Right lobe of liver (tissue), 6 donors: ENCODE measurements at regions not wholly inside any gene's neighbourhood (a gene's known extent, or its start where the extent isn't known, plus 50 kb on each side); places are given as distances from the start of the nearest gene placed in this dataset.
"Not testable (repeated sequence)": the region's sequence is repeated elsewhere in the genome, so short reads cannot be mapped to it uniquely, and the experiment has no call there.

Source experiments
- ATAC-seq, 4 donors: fragments of 200-7000 bp; cut with Tn5 transposase; one replicate each; pipeline ENCODE4 v1.9.1; 2020; ENCODE audit warnings: mild to moderate bottlenecking in 4 of 4, moderate library complexity in 4 of 4
- DNase-seq, 3 donors: peaks; one replicate each; pipeline ENCODE4 v3.0.0-alpha.2; 2020
- H3K27ac ChIP-seq, 3 donors: fragments of 200-600 bp; one replicate each; pipeline ENCODE4 v1.8.0; 2022
- H3K27me3 ChIP-seq, 2 donors: fragments of 200-600 bp; one replicate each; pipeline ENCODE4 v1.8.0; 2022
- H3K36me3 ChIP-seq, 4 donors: fragments of 200-600 bp; sonication (generic) in 1 of 4; one replicate each; pipeline versions ENCODE4 v1.5.1 to v1.8.0; 2017 to 2022; ENCODE audit warnings: control low read depth in 1 of 4
- H3K4me1 ChIP-seq, 4 donors: fragments of 200-600 bp; sonication (generic) in 1 of 4; one replicate each; pipeline versions ENCODE4 v1.5.1 to v1.8.0; 2017 to 2022; ENCODE audit warnings: control low read depth in 1 of 4
- H3K4me3 ChIP-seq, 3 donors: fragments of 200-600 bp; one replicate each; pipeline ENCODE4 v1.8.0; 2022
- H3K9me3 ChIP-seq, 4 donors: fragments of 200-600 bp; sonication (generic) in 1 of 4; one replicate each; pipeline versions ENCODE4 v1.5.1 to v1.8.0; 2017 to 2022; ENCODE audit warnings: control low read depth in 1 of 4
- CTCF ChIP-seq, 4 donors: fragments of 200-600 bp in 3 of 4; fragments of 450-650 bp in 1 of 4; IDR thresholded peaks; one replicate each; pipeline versions ENCODE4 v1.5.1 to v1.8.0; 2016 to 2022; ENCODE audit warnings: antibody characterized with exemption in 4 of 4, mild to moderate bottlenecking in 2 of 4
- POLR2A ChIP-seq: fragments of 450-650 bp; IDR thresholded peaks from one replicate; pipeline ENCODE4 v1.6.1; 2017; ENCODE audit warnings: antibody characterized with exemption, mild to moderate bottlenecking
- WGBS: methylation state at CpG from one replicate; pipeline ENCODE4 v1.1.6; 2018; ENCODE audit warnings: low coverage, low lambda C conversion rate; ENCODE audit not compliant: insufficient coverage; ENCODE audit errors: missing lambda C conversion rate; 5-methylcytosine and 5-hydroxymethylcytosine counted together
- intact Hi-C, 2 donors: fragments of 100-400 bp; cut with DNase I; formaldehyde crosslinking; loops; one replicate each; pipeline versions ENCODE4 v1.11.2 to v1.14.1; 2022
- donor health status: DM: no; HTN: yes; CAD: no.
- donor health status: DM: no; HTN: no; CAD: no.
- donor health status: DM: no; HTN: no; CAD: no.
- donor health status: DM: no; HTN: yes; CAD: no.
- donor health status: DM: no; HTN: yes; CAD: no.

- intact Hi-C loops, result no loop called here
- TF ChIP-seq CTCF (IDR thresholded peaks at IDR 0.05) (no peak), POLR2A (no peak)
- H3K4me3 ChIP-seq, result no peak overlapping the region
- DNase-seq (no peak), ATAC-seq (no peak)
- H3K9me3 ChIP-seq, result no peaks in the 10 kb centered on the region
- H3K27me3 ChIP-seq, result no peaks in the 10 kb centered on the region
- H3K27ac ChIP-seq, result no peak overlapping the region
- H3K4me1 ChIP-seq, result no peaks in the 10 kb centered on the region
- H3K36me3 ChIP-seq, result no peaks in the 10 kb centered on the region
These were observed 679.3 kb downstream of the ZEB2 start for GRCh38 chr2:143840601-143841000.

- WGBS, result 53% methylated on average over 2 of the region's 2 CpGs
These were observed 679.7 kb downstream of the ZEB2 start for GRCh38 chr2:143840194-143840593.

GRCh38 chr2:143839456-143839855 is 680.5 kb downstream of the ZEB2 start:
- Histone ChIP-seq H3K9me3 (no peaks in the 10 kb centered on the region), H3K27me3 (no peaks in the 10 kb centered on the region), H3K4me3 (no peak overlapping the region), H3K27ac (no peak overlapping the region), H3K36me3 (no peaks in the 10 kb centered on the region), H3K4me1 (no peaks in the 10 kb centered on the region)
- no peak for ATAC-seq
- 40% methylated on average over 2 of the region's 2 CpGs for WGBS
- no peak for TF ChIP-seq CTCF (IDR thresholded peaks at IDR 0.05)
- no peak for TF ChIP-seq POLR2A
- intact Hi-C loops, result no loop called here
- no peak for DNase-seq

More at GRCh38 chr2:143840194-143840593, 679.7 kb downstream of the ZEB2 start:
- H3K27me3 ChIP-seq, result no peaks in the 10 kb centered on the region
- no peak overlapping the region for H3K27ac ChIP-seq
- H3K4me1 ChIP-seq, result no peaks in the 10 kb centered on the region
- no peaks in the 10 kb centered on the region for H3K36me3 ChIP-seq
- ATAC-seq (no peak), DNase-seq (no peak)
- intact Hi-C loops, result no loop called here
- H3K4me3 ChIP-seq, result no peak overlapping the region
- no peaks in the 10 kb centered on the region for H3K9me3 ChIP-seq
- TF ChIP-seq POLR2A, result no peak
- TF ChIP-seq CTCF (IDR thresholded peaks at IDR 0.05), result no peak

GRCh38 chr2:143837055-143837454 is 682.9 kb downstream of the ZEB2 start:
- intact Hi-C loops, H3K36me3 ChIP-seq, ATAC-seq, H3K27ac ChIP-seq, H3K4me1 ChIP-seq, H3K9me3 ChIP-seq, H3K4me3 ChIP-seq, DNase-seq, H3K27me3 ChIP-seq: not testable (repeated sequence)

GRCh38 chr2:143835481-143835880 is 684.4 kb downstream of the ZEB2 start:
- Histone ChIP-seq H3K27me3 (no peaks in the 10 kb centered on the region), H3K4me1 (no peaks in the 10 kb centered on the region), H3K27ac (no peak overlapping the region), H3K4me3 (no peak overlapping the region), H3K9me3 (no peaks in the 10 kb centered on the region), H3K36me3 (no peaks in the 10 kb centered on the region)
- intact Hi-C loops, result no loop called here
- DNase-seq (no peak), ATAC-seq (no peak)
- WGBS, result 27% methylated on average over 2 of the region's 2 CpGs
- no peak for TF ChIP-seq CTCF (IDR thresholded peaks at IDR 0.05)
- TF ChIP-seq POLR2A, result no peak
